Peyer's patch (tissue), 4 donors: ENCODE measurements at regions not wholly inside any gene's neighbourhood (a gene's known extent, or its start where the extent isn't known, plus 50 kb on each side); places are given as distances from the start of the nearest gene placed in this dataset.
"Not testable (repeated sequence)": the region's sequence is repeated elsewhere in the genome, so short reads cannot be mapped to it uniquely, and the experiment has no call there.

Experiments
- DNase-seq, 3 donors: peaks; one replicate each; pipeline ENCODE4 v3.0.0-alpha.2; 2017 to 2019
- H3K27ac ChIP-seq, 4 donors: fragments of 200-600 bp; sonication (generic); one replicate each; pipeline ENCODE4 v1.5.1; 2016 to 2019
- H3K27me3 ChIP-seq, 2 donors: fragments of 200-600 bp; sonication (generic); one replicate each; pipeline ENCODE4 v1.5.1; 2019
- H3K36me3 ChIP-seq, 3 donors: fragments of 200-600 bp; sonication (generic); one replicate each; pipeline ENCODE4 v1.5.1; 2016 to 2019
- H3K4me1 ChIP-seq, 4 donors: fragments of 200-600 bp; sonication (generic); one replicate each; pipeline ENCODE4 v1.5.1; 2016 to 2019
- H3K4me3 ChIP-seq, 4 donors: fragments of 200-600 bp; sonication (generic); 1 replicate in 3 of 4; 2 replicates in 1 of 4; pipeline ENCODE4 v1.5.1; 2016 to 2019; ENCODE audit warnings: mild to moderate bottlenecking in 1 of 4
- H3K9me3 ChIP-seq, 4 donors: fragments of 200-600 bp; sonication (generic); one replicate each; pipeline ENCODE4 v1.5.1; 2016 to 2019; ENCODE audit warnings: mild to moderate bottlenecking in 1 of 4
- POLR2A ChIP-seq, 2 donors: fragments of 450-650 bp; IDR thresholded peaks; one replicate each; pipeline ENCODE4 v1.5.1; 2017; ENCODE audit warnings: antibody characterized with exemption in 2 of 2, mild to moderate bottlenecking in 2 of 2, moderate library complexity in 2 of 2
- TF ChIP-seq, protein P1 (sequence below), 6 experiments: fragments of 450-650 bp in 4 of 6; fragments of 200-600 bp in 2 of 6; sonication (generic) in 1 of 6; IDR thresholded peaks; one replicate each; pipeline ENCODE4 v1.5.1; 2017 to 2019; ENCODE audit warnings: antibody characterized with exemption in 6 of 6, mild to moderate bottlenecking in 3 of 6, moderate library complexity in 1 of 6

DNA sequence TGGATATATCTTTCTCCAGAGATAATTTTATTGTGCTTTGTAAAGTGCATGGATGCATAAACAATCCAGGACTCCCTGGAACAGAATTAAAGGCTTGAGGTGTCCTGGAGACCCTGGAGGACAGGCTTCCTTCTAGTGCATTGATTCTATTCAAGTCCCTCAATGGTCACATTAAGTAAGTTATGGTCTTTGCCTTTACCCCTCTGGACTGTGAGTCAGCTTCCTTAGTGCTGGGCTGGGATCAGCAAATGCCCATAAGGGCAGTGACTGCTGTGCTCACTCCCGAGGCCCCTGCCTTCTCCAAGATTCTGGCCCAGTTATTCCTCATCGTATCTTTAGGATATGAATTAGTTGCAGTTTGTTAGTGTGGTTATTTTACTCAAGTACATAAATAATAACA, 178.7 kb upstream of the PRSS58 start:
- Histone ChIP-seq H3K4me1 (peaks cover 0 to 3% (median 0%) of the 10 kb centered on the region in 4 donors), H3K27ac (no peak overlapping the region), H3K4me3 (no peak overlapping the region), H3K9me3 (no peaks in the 10 kb centered on the region), H3K27me3 (no peaks in the 10 kb centered on the region), H3K36me3 (no peaks in the 10 kb centered on the region)
- TF ChIP-seq, protein P1, sequence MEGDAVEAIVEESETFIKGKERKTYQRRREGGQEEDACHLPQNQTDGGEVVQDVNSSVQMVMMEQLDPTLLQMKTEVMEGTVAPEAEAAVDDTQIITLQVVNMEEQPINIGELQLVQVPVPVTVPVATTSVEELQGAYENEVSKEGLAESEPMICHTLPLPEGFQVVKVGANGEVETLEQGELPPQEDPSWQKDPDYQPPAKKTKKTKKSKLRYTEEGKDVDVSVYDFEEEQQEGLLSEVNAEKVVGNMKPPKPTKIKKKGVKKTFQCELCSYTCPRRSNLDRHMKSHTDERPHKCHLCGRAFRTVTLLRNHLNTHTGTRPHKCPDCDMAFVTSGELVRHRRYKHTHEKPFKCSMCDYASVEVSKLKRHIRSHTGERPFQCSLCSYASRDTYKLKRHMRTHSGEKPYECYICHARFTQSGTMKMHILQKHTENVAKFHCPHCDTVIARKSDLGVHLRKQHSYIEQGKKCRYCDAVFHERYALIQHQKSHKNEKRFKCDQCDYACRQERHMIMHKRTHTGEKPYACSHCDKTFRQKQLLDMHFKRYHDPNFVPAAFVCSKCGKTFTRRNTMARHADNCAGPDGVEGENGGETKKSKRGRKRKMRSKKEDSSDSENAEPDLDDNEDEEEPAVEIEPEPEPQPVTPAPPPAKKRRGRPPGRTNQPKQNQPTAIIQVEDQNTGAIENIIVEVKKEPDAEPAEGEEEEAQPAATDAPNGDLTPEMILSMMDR (IDR thresholded peaks at IDR 0.05): no peak
- no peak for TF ChIP-seq POLR2A (IDR thresholded peaks at IDR 0.05)
- DNase-seq: no peak

DNA sequence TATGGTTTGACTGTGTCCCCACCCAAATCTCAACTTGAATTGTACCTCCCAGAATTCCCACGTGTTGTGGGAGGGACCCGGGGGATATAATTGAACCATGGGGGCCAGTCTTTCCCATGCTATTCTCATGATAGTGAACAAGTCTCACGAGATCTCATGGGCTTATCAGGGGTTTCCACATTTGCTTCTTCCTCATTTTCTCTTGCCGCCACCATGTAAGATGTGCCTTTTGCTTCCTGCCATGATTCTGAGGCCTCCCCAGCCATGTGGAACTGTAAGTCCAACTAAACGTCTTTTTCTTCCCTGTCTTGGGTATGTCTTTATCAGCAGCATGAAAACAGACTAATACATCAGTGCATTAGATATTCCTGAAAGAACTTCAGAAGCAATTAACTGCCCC, 177.7 kb upstream of the PRSS58 start:
- not testable (repeated sequence) for DNase-seq, H3K9me3 ChIP-seq, H3K27me3 ChIP-seq, H3K4me1 ChIP-seq, H3K36me3 ChIP-seq, H3K27ac ChIP-seq, H3K4me3 ChIP-seq

DNA sequence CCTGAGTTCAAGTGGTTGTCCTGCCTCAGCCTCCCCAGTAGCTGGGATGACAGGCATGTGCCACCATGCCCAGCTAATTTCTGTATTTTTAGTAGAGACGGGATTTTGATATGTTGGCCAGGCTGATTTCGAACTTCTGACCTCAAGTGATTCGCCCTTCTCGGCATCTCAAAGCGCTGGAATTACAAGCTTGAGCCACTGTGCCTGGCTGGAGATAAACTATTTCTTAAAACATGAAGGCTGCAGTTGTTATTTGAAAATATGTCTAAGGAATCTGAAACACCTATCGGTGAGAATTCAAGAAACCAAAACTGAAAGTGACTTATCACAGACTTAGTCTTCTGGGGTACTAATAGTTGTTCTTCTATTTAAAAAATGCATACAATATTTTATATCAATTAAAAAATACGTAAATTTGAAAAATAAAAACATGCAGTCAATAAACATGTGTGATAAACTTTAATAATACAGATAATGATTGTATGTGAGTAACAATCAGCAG, 176.9 kb upstream of the PRSS58 start:
- H3K27me3 ChIP-seq: no peaks in the 10 kb centered on the region
- DNase-seq: no peak
- H3K9me3 ChIP-seq: no peaks in the 10 kb centered on the region
- no peak overlapping the region for H3K27ac ChIP-seq
- H3K4me3 ChIP-seq: no peak overlapping the region
- H3K4me1 ChIP-seq: peaks cover 0 to 3% (median 0%) of the 10 kb centered on the region in 4 donors
- no peaks in the 10 kb centered on the region for H3K36me3 ChIP-seq
- TF ChIP-seq, protein P1 (IDR thresholded peaks at IDR 0.05): no peak
- TF ChIP-seq POLR2A (IDR thresholded peaks at IDR 0.05): no peak

DNA sequence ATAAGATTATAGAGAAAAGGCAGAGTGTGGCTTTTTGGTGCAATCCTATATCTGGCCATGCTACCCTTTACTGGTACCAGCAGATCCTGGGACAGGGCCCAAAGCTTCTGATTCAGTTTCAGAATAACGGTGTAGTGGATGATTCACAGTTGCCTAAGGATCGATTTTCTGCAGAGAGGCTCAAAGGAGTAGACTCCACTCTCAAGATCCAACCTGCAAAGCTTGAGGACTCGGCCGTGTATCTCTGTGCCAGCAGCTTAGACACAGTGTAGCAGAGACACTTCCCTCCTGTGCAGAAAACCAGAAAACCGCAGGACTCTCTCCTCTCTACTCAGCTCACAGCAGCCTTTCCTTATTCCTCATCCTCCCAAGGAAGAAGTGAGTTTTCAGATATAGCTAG, 176.3 kb upstream of the PRSS58 start:
- H3K4me3 ChIP-seq, H3K4me1 ChIP-seq, H3K9me3 ChIP-seq, H3K36me3 ChIP-seq, H3K27ac ChIP-seq, DNase-seq, H3K27me3 ChIP-seq: not testable (repeated sequence)

DNA sequence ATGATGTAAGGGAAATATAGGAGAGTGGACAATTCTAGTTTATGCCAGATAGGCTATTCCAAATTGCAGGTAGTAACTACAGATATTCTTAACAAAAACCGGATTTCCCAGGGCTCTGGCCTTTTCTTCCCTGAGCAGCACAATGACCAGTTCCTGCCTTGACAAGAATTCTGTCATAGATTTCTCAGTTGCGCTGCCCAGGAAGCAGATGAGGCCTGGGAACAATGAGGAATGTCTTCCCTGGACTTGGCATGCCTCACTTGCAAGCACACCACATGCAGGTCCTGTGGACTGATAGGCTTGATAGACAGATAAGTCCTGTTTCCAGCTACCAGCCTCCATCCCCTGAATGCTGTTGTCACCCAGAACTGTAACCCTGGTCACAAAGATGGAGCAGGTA, 174.5 kb upstream of the PRSS58 start:
- Histone ChIP-seq H3K9me3 (no peaks in the 10 kb centered on the region), H3K36me3 (no peaks in the 10 kb centered on the region), H3K27ac (no peak overlapping the region), H3K27me3 (no peaks in the 10 kb centered on the region), H3K4me3 (no peak overlapping the region), H3K4me1 (peaks cover 0 to 3% (median 0%) of the 10 kb centered on the region in 4 donors)
- DNase-seq: no peak
- TF ChIP-seq, protein P1 (IDR thresholded peaks at IDR 0.05): no peak
- no peak for TF ChIP-seq POLR2A (IDR thresholded peaks at IDR 0.05)

DNA sequence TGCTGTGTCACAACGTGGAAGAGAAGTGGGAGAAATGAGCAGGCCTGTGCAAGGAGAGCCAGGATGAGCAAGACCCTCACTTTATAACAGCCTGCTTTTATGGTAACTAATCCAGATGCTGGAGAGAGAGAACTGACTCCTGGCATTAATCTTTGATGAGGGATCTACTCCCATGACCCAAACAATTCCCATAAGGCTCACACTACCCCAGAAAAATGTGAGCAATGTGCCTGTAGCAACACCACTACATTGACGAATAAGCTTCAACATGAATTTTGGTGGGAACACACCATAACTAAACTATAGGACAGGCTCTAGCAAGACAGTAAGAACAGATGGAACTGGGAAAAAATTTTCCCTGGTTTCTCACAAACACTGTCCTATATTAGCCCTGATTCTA, 173.6 kb upstream of the PRSS58 start:
- H3K27ac ChIP-seq: no peak overlapping the region
- no peaks in the 10 kb centered on the region for H3K27me3 ChIP-seq
- DNase-seq: no peak
- no peaks in the 10 kb centered on the region for H3K36me3 ChIP-seq
- peaks cover 0 to 3% (median 0%) of the 10 kb centered on the region in 4 donors for H3K4me1 ChIP-seq
- no peak overlapping the region for H3K4me3 ChIP-seq
- no peak for TF ChIP-seq POLR2A (IDR thresholded peaks at IDR 0.05)
- TF ChIP-seq, protein P1 (IDR thresholded peaks at IDR 0.05): no peak
- no peaks in the 10 kb centered on the region for H3K9me3 ChIP-seq

DNA sequence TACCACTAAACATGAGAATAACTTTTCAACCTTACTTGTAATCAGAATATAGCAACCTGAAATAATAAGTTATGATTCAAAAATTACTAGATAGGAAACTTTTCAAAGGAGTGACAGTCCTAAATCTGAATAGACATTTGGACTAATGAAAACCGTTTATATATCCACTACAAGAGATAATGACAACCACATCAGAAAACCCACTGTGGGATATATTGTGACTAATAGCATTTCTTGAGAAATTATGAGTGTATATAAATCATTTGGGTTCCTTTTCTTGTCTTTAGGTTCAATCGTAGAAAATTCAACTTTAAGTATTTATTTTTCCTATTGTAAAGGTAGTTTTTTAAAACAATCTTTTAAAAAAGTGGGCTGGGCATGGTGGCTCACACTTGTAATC, 170.2 kb upstream of the PRSS58 start:
- DNase-seq: no peak
- no peaks in the 10 kb centered on the region for H3K27me3 ChIP-seq
- H3K9me3 ChIP-seq: no peaks in the 10 kb centered on the region
- no peak overlapping the region for H3K4me3 ChIP-seq
- no peaks in the 10 kb centered on the region for H3K36me3 ChIP-seq
- no peak overlapping the region for H3K27ac ChIP-seq
- no peak for TF ChIP-seq POLR2A (IDR thresholded peaks at IDR 0.05)
- TF ChIP-seq, protein P1 (IDR thresholded peaks at IDR 0.05): no peak
- no peaks in the 10 kb centered on the region for H3K4me1 ChIP-seq
